ENCODE measurements at regions not wholly inside any gene's neighbourhood (a gene's known extent, or its start where the extent isn't known, plus 50 kb on each side); places are given as distances from the start of the nearest gene placed in this dataset.

GRCh38 chr13:64029343-64030093 lies 2613.9 kb upstream of the PCDH20 start:
- no peak overlapping the region for H3K27ac ChIP-seq (ENCODE audit: low read length)
- no peaks in the 10 kb centered on the region for H3K27me3 ChIP-seq (ENCODE audit: low read depth, low read length)
- H3K9me3 ChIP-seq (ENCODE audit: insufficient read depth, low read length): no peaks in the 10 kb centered on the region
- no peaks in the 10 kb centered on the region for H3K36me3 ChIP-seq (replicated peaks; ENCODE audit: low read depth, low read length)
- H3K79me2 ChIP-seq (ENCODE audit: low read length): no peaks in the 10 kb centered on the region
- no peak for TF ChIP-seq CTCF (IDR thresholded peaks at IDR 0.05; ENCODE audit: low read depth, low read length)
- no peak for TF ChIP-seq EZH2phosphoT487 (IDR thresholded peaks at IDR 0.05; ENCODE audit: low read depth)
- no peaks in the 10 kb centered on the region for H4K20me1 ChIP-seq (ENCODE audit: insufficient read depth, low read length)
- H3K4me3 ChIP-seq (ENCODE audit: low read length): no peak overlapping the region
- no peak overlapping the region for H2AFZ ChIP-seq (ENCODE audit: low read depth, low read length)
- no peak overlapping the region for H3K9ac ChIP-seq (ENCODE audit: low read length)
- H3K4me1 ChIP-seq (ENCODE audit: low read length): no peaks in the 10 kb centered on the region
- no peak overlapping the region for H3K4me2 ChIP-seq (ENCODE audit: low read length)

GRCh38 chr13:64028551-64028950 lies 2612.9 kb upstream of the PCDH20 start:
- Histone ChIP-seq H3K4me2 (ENCODE audit: low read length) (no peak overlapping the region), H3K27me3 (ENCODE audit: low read depth, low read length) (no peaks in the 10 kb centered on the region), H4K20me1 (ENCODE audit: insufficient read depth, low read length) (no peaks in the 10 kb centered on the region), H3K27ac (ENCODE audit: low read length) (no peak overlapping the region), H3K4me1 (ENCODE audit: low read length) (no peaks in the 10 kb centered on the region), H3K9ac (ENCODE audit: low read length) (no peak overlapping the region), H3K4me3 (ENCODE audit: low read length) (no peak overlapping the region), H3K36me3 (replicated peaks; ENCODE audit: low read depth, low read length) (no peaks in the 10 kb centered on the region), H3K9me3 (ENCODE audit: insufficient read depth, low read length) (no peaks in the 10 kb centered on the region), H2AFZ (ENCODE audit: low read depth, low read length) (no peak overlapping the region), H3K79me2 (ENCODE audit: low read length) (no peaks in the 10 kb centered on the region)
- no peak for TF ChIP-seq CTCF (IDR thresholded peaks at IDR 0.05; ENCODE audit: low read depth, low read length)
- TF ChIP-seq EZH2phosphoT487 (IDR thresholded peaks at IDR 0.05; ENCODE audit: low read depth): no peak

- Histone ChIP-seq H3K4me1 (ENCODE audit: low read length) (no peaks in the 10 kb centered on the region), H3K4me3 (ENCODE audit: low read length) (no peak overlapping the region), H3K4me2 (ENCODE audit: low read length) (no peak overlapping the region), H3K9ac (ENCODE audit: low read length) (no peak overlapping the region), H3K79me2 (ENCODE audit: low read length) (no peaks in the 10 kb centered on the region), H3K36me3 (replicated peaks; ENCODE audit: low read depth, low read length) (no peaks in the 10 kb centered on the region), H3K27me3 (ENCODE audit: low read depth, low read length) (no peaks in the 10 kb centered on the region), H2AFZ (ENCODE audit: low read depth, low read length) (no peak overlapping the region), H3K27ac (ENCODE audit: low read length) (no peak overlapping the region), H4K20me1 (ENCODE audit: insufficient read depth, low read length) (no peaks in the 10 kb centered on the region), H3K9me3 (ENCODE audit: insufficient read depth, low read length) (no peaks in the 10 kb centered on the region)
- TF ChIP-seq CTCF (IDR thresholded peaks at IDR 0.05; ENCODE audit: low read depth, low read length): no peak
- no peak for TF ChIP-seq EZH2phosphoT487 (IDR thresholded peaks at IDR 0.05; ENCODE audit: low read depth)
These were observed 2604.5 kb upstream of the PCDH20 start for GRCh38 chr13:64020126-64020525.

- H3K4me3 ChIP-seq (ENCODE audit: low read length): no peak overlapping the region
- no peak overlapping the region for H3K4me2 ChIP-seq (ENCODE audit: low read length)
- H3K36me3 ChIP-seq (replicated peaks; ENCODE audit: low read depth, low read length): no peaks in the 10 kb centered on the region
- no peaks in the 10 kb centered on the region for H4K20me1 ChIP-seq (ENCODE audit: insufficient read depth, low read length)
- no peaks in the 10 kb centered on the region for H3K9me3 ChIP-seq (ENCODE audit: insufficient read depth, low read length)
- no peak for TF ChIP-seq CTCF (IDR thresholded peaks at IDR 0.05; ENCODE audit: low read depth, low read length)
- H3K4me1 ChIP-seq (ENCODE audit: low read length): no peaks in the 10 kb centered on the region
- H3K27me3 ChIP-seq (ENCODE audit: low read depth, low read length): no peaks in the 10 kb centered on the region
- H3K79me2 ChIP-seq (ENCODE audit: low read length): no peaks in the 10 kb centered on the region
- H2AFZ ChIP-seq (ENCODE audit: low read depth, low read length): no peak overlapping the region
- no peak overlapping the region for H3K27ac ChIP-seq (ENCODE audit: low read length)
- H3K9ac ChIP-seq (ENCODE audit: low read length): no peak overlapping the region
These were observed 2591.7 kb upstream of the PCDH20 start for GRCh38 chr13:64007339-64007738.
